SK-N-SH (cell line): ENCODE measurements at regions not wholly inside any gene's neighbourhood (a gene's known extent, or its start where the extent isn't known, plus 50 kb on each side); places are given as distances from the start of the nearest gene placed in this dataset.

Source experiments
- CTCF ChIA-PET: fragments of 300-600, 350-600 bp; formaldehyde crosslinking; extraction: SDS; loops from one replicate; lab custom pipeline; 2021; lab: Yijun Ruan, JAX
- POLR2A ChIA-PET: fragments of 350-600 bp; sonication (Branson Sonifier 250); formaldehyde crosslinking; extraction: SDS; loops from one replicate; lab custom pipeline; 2020; ENCODE audit warnings: antibody characterized with exemption, inconsistent platforms; lab: Yijun Ruan, JAX
- DNase-seq: peaks from one replicate; pipeline ENCODE4 v3.0.0; 2012
- H2AFZ ChIP-seq: fragments of 200-600 bp; sonication (generic); 2 replicates; pipeline ENCODE4 v1.8.1; 2016; ENCODE audit warnings: antibody characterized with exemption, mild to moderate bottlenecking, low read depth
- H3F3A ChIP-seq: fragments of 200-600 bp; sonication (generic); replicated peaks from 2 replicates; pipeline ENCODE3; 2016; ENCODE audit warnings: antibody characterized with exemption, mild to moderate bottlenecking; ENCODE audit not compliant: insufficient read depth
- H3K27ac ChIP-seq, 2 experiments: fragments of 200-500 bp in 1 of 2; fragments of 200-600 bp in 1 of 2; sonication (Bioruptor generic) in 1 of 2; sonication (generic), shearing (Covaris generic) in 1 of 2; 2 replicates each; pipeline versions ENCODE4 v1.5.1 to v1.6.1; 2014 to 2016; ENCODE audit warnings: low read depth in 2 of 2, inconsistent platforms in 1 of 2, low read length in 1 of 2, mild to moderate bottlenecking in 1 of 2, mixed read lengths in 1 of 2
- H3K27me3 ChIP-seq: fragments of 200-600 bp; sonication (generic), shearing (Covaris generic); 2 replicates; pipeline ENCODE4 v1.6.1; 2016; ENCODE audit warnings: mixed run types; ENCODE audit not compliant: insufficient read depth
- H3K36me3 ChIP-seq, 2 experiments: fragments of 200-500 bp in 1 of 2; fragments of 200-600 bp in 1 of 2; sonication (Bioruptor generic) in 1 of 2; sonication (generic) in 1 of 2; replicated peaks in 1 of 2; 2 replicates each; pipeline versions ENCODE3 to v1.5.1; 2014 to 2016; ENCODE audit warnings: low read length in 1 of 2, mild to moderate bottlenecking in 1 of 2; ENCODE audit not compliant: insufficient read depth in 2 of 2, control insufficient read depth in 1 of 2
- H3K4me1 ChIP-seq, 2 experiments: fragments of 200-500 bp in 1 of 2; fragments of 200-600 bp in 1 of 2; sonication (Bioruptor generic) in 1 of 2; sonication (generic), shearing (Covaris generic) in 1 of 2; 2 replicates each; pipeline versions ENCODE4 v1.5.1 to v1.6.1; 2014 to 2016; ENCODE audit warnings: low read depth in 1 of 2, low read length in 1 of 2, mixed run types in 1 of 2; ENCODE audit not compliant: insufficient read depth in 2 of 2, control insufficient read depth in 1 of 2
- H3K4me2 ChIP-seq: fragments of 200-600 bp; sonication (generic), shearing (Covaris generic); 2 replicates; pipeline ENCODE4 v1.6.1; 2017; ENCODE audit warnings: mixed run types
- H3K4me3 ChIP-seq, 2 experiments: fragments of 200-500 bp in 1 of 2; fragments of 200-600 bp in 1 of 2; sonication (Bioruptor generic) in 1 of 2; sonication (generic), shearing (Covaris generic) in 1 of 2; 2 replicates each; pipeline versions ENCODE4 v1.5.1 to v1.8.1; 2014 to 2016; ENCODE audit warnings: low read depth in 2 of 2, inconsistent platforms in 1 of 2, low read length in 1 of 2, mild to moderate bottlenecking in 1 of 2, mixed read lengths in 1 of 2, moderate library complexity in 1 of 2
- H3K79me2 ChIP-seq: fragments of 200-600 bp; sonication (generic); 2 replicates; pipeline ENCODE4 v1.8.1; 2017; ENCODE audit warnings: mild to moderate bottlenecking; ENCODE audit not compliant: insufficient read depth
- H3K9ac ChIP-seq: fragments of 200-600 bp; sonication (generic); 2 replicates; pipeline ENCODE4 v1.6.1; 2017; ENCODE audit warnings: mixed run types
- H3K9me2 ChIP-seq: fragments of 200-600 bp; sonication (generic); 2 replicates; pipeline ENCODE4 v1.6.1; 2017; ENCODE audit warnings: mixed run types
- H3K9me3 ChIP-seq: fragments of 200-600 bp; sonication (generic); 2 replicates; pipeline ENCODE4 v1.6.1; 2017; ENCODE audit warnings: mixed run types, mild to moderate bottlenecking, moderate library complexity
- H4K20me1 ChIP-seq: fragments of 200-600 bp; sonication (generic); 2 replicates; pipeline ENCODE4 v1.6.1; 2017; ENCODE audit warnings: mild to moderate bottlenecking, mixed run types; ENCODE audit not compliant: insufficient read depth
- ELF1 ChIP-seq: IDR thresholded peaks from 2 replicates; pipeline ENCODE4 v1.4.0; 2012
- EP300 ChIP-seq, 2 experiments: IDR thresholded peaks; 2 replicates each; pipeline versions ENCODE4 v1.4.0 to v1.6.1; 2012; ENCODE audit warnings: borderline replicate concordance in 1 of 2, low read depth in 1 of 2, low read length in 1 of 2
- EZH2phosphoT487 ChIP-seq: fragments of 200-600 bp; sonication (generic); IDR thresholded peaks from 2 replicates; pipeline ENCODE4 v1.6.1; 2017; ENCODE audit warnings: low read depth, mixed run types, mild to moderate bottlenecking, antibody characterized with exemption, moderate library complexity, borderline replicate concordance
- GATA2 ChIP-seq: sonication (generic); formaldehyde crosslinking; IDR thresholded peaks from 2 replicates; pipeline ENCODE4 v1.5.0; 2020; ENCODE audit warnings: mild to moderate bottlenecking, missing genetic modification reagents
- JUND ChIP-seq: IDR thresholded peaks from 2 replicates; pipeline ENCODE4 v1.4.0; 2012
- MAX ChIP-seq: IDR thresholded peaks from 2 replicates; pipeline ENCODE4 v1.4.0; 2012; ENCODE audit warnings: low read depth
- MEF2A ChIP-seq: IDR thresholded peaks from 2 replicates; pipeline ENCODE4 v1.4.0; 2012; ENCODE audit warnings: low read depth, borderline replicate concordance
- MXI1 ChIP-seq: IDR thresholded peaks from 2 replicates; pipeline ENCODE4 v1.6.1; 2012; ENCODE audit warnings: mild to moderate bottlenecking, low read depth, low read length, improper control_type of control experiment
- NFIC ChIP-seq: IDR thresholded peaks from 2 replicates; pipeline ENCODE4 v1.4.0; 2012; ENCODE audit warnings: borderline replicate concordance
- NRF1 ChIP-seq: IDR thresholded peaks from 2 replicates; pipeline ENCODE4 v1.6.1; 2012; ENCODE audit warnings: low read depth, mild to moderate bottlenecking, low read length
- PBX3 ChIP-seq: IDR thresholded peaks from 2 replicates; pipeline ENCODE4; 2012
- POLR2AphosphoS5 ChIP-seq: IDR thresholded peaks from 2 replicates; pipeline ENCODE4 v1.6.1; 2012; ENCODE audit warnings: low read depth, low read length
- RFX5 ChIP-seq: IDR thresholded peaks from 2 replicates; pipeline ENCODE4 v1.6.1; 2012; ENCODE audit warnings: mild to moderate bottlenecking, improper control_type of control experiment, low read length
- RXRA ChIP-seq: IDR thresholded peaks from 2 replicates; pipeline ENCODE4 v1.4.0; 2012; ENCODE audit warnings: low read depth, mild to moderate bottlenecking, borderline replicate concordance
- TCF12 ChIP-seq: IDR thresholded peaks from 2 replicates; pipeline ENCODE4 v1.4.0; 2012
- TEAD4 ChIP-seq: IDR thresholded peaks from 2 replicates; pipeline ENCODE4 v1.4.0; 2012; ENCODE audit warnings: mild to moderate bottlenecking, borderline replicate concordance; ENCODE audit not compliant: insufficient read depth
- YY1 ChIP-seq: IDR thresholded peaks from 2 replicates; pipeline ENCODE4 v1.4.0; 2012; ENCODE audit warnings: low read depth, mild to moderate bottlenecking
- WGBS: methylation state at CpG from one replicate; pipeline ENCODE4 v1.1.6; 2017; ENCODE audit warnings: low lambda C conversion rate; 5-methylcytosine and 5-hydroxymethylcytosine counted together
- TF ChIP-seq, protein P1 (sequence below): IDR thresholded peaks from 2 replicates; pipeline ENCODE4 v1.4.0; 2012; ENCODE audit warnings: low read depth, borderline replicate concordance
- TF ChIP-seq, protein P2 (sequence below): fragments of 200-600 bp; sonication (generic); IDR thresholded peaks from 2 replicates; pipeline ENCODE4 v1.6.1; 2017; ENCODE audit warnings: antibody characterized with exemption, mild to moderate bottlenecking, moderate library complexity
- TF ChIP-seq, protein P3 (sequence below): fragments of 150-350 bp; IDR thresholded peaks from 2 replicates; pipeline ENCODE4 v1.6.1; 2017; ENCODE audit warnings: antibody characterized with exemption, low read length, low read depth, borderline replicate concordance

- TF ChIP-seq RFX5 (no peak), NRF1 (no peak), RXRA (no peak), GATA2 (CRISPR knock-in tag) (no peak), YY1 (no peak), MXI1 (no peak), EP300 (IDR thresholded peaks at IDR 0.05; ENCODE audit: borderline replicate concordance in 1 of 2, low read depth in 1 of 2, low read length in 1 of 2) (no peak), NFIC (no peak), JUND (no peak), ELF1 (no peak), PBX3 (no peak), MEF2A (no peak), EZH2phosphoT487 (no peak), MAX (no peak), TCF12 (no peak), POLR2AphosphoS5 (no peak), TEAD4 (no peak)
- TF ChIP-seq, protein P1, sequence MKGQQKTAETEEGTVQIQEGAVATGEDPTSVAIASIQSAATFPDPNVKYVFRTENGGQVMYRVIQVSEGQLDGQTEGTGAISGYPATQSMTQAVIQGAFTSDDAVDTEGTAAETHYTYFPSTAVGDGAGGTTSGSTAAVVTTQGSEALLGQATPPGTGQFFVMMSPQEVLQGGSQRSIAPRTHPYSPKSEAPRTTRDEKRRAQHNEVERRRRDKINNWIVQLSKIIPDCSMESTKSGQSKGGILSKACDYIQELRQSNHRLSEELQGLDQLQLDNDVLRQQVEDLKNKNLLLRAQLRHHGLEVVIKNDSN, result no peak
- TF ChIP-seq, protein P2, sequence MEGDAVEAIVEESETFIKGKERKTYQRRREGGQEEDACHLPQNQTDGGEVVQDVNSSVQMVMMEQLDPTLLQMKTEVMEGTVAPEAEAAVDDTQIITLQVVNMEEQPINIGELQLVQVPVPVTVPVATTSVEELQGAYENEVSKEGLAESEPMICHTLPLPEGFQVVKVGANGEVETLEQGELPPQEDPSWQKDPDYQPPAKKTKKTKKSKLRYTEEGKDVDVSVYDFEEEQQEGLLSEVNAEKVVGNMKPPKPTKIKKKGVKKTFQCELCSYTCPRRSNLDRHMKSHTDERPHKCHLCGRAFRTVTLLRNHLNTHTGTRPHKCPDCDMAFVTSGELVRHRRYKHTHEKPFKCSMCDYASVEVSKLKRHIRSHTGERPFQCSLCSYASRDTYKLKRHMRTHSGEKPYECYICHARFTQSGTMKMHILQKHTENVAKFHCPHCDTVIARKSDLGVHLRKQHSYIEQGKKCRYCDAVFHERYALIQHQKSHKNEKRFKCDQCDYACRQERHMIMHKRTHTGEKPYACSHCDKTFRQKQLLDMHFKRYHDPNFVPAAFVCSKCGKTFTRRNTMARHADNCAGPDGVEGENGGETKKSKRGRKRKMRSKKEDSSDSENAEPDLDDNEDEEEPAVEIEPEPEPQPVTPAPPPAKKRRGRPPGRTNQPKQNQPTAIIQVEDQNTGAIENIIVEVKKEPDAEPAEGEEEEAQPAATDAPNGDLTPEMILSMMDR, result no peak
- TF ChIP-seq, protein P3, sequence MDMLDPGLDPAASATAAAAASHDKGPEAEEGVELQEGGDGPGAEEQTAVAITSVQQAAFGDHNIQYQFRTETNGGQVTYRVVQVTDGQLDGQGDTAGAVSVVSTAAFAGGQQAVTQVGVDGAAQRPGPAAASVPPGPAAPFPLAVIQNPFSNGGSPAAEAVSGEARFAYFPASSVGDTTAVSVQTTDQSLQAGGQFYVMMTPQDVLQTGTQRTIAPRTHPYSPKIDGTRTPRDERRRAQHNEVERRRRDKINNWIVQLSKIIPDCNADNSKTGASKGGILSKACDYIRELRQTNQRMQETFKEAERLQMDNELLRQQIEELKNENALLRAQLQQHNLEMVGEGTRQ, result no peak
- TF ChIP-seq, all 33 proteins: peak for 0
- Histone ChIP-seq H3K27ac (no peak overlapping the region), H3K4me2 (no peak overlapping the region), H4K20me1 (no peaks in the 10 kb centered on the region), H3K4me3 (no peak overlapping the region), H3K9me2 (no peaks in the 10 kb centered on the region), H3K36me3 (no peaks in the 10 kb centered on the region), H3K4me1 (peaks cover 0 to 3% of the 10 kb centered on the region in 2 experiments; a peak in 1 of 4 replicates), H3K79me2 (no peaks in the 10 kb centered on the region), H3F3A (no peaks in the 10 kb centered on the region), H3K27me3 (no peaks in the 10 kb centered on the region), H3K9me3 (no peaks in the 10 kb centered on the region), H2AFZ (no peak overlapping the region), H3K9ac (no peak overlapping the region)
- DNase-seq, result no peak
- CTCF ChIA-PET, result interaction anchor here (0.6 to 1.1 kb wide), 5 partner anchors 9 to 63 kb away, joined by 3 read pairs; no protein-coding TSS in a partner anchor
- WGBS, result 82% methylated on average over 21 of the region's 21 CpGs
- POLR2A ChIA-PET, result no interaction called here
These were observed 85.5 kb upstream of the RPS6KA2 start for GRCh38 chr6:166712286-166713228.
